ENCODE measurements at regions not wholly inside any gene's neighbourhood (a gene's known extent, or its start where the extent isn't known, plus 50 kb on each side); places are given as distances from the start of the nearest gene placed in this dataset.

- POLR2A ChIA-PET: no interaction called here
Observed at GRCh38 chr7:42456267-42456666, 219.3 kb upstream of the GLI3 start.

DNA sequence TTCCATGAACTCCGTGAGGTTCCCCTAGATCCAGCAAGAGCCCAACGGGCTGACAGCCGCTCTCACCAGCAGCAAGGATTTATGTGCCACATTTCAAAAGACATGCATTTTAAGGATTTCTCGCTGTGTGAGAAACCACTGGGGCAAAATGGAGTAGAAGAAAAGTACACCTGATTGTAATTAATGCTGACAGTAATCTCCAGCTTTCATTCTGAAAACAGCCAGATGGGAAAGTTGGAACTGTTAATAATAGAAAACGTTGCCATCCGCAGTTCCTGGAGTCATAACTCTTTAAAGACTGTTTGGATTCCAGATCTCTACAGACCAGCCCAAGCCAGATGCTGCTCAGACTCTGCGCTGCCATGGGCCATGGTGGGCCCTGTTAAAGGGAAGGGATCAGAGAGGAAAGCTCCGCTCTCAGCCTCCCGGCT, 216.9 kb upstream of the GLI3 start:
- POLR2A ChIA-PET: no interaction called here
- TF ChIP-seq TARDBP (IDR thresholded peaks at IDR 0.05) (no peak), CTBP1 (IDR thresholded peaks at IDR 0.05; ENCODE audit: borderline replicate concordance) (no peak), NFRKB (IDR thresholded peaks at IDR 0.05) (no peak), BHLHE40 (IDR thresholded peaks at IDR 0.05; ENCODE audit: borderline replicate concordance) (no peak), FOXM1 (IDR thresholded peaks at IDR 0.05; ENCODE audit: borderline replicate concordance) (no peak), ARNT (IDR thresholded peaks at IDR 0.05) (no peak), SP1 (IDR thresholded peaks at IDR 0.05) (no peak)
- CTCF ChIA-PET: no interaction called here
- no peak for DNase-seq (ENCODE audit: extremely low spot score)

More at GRCh38 chr7:42456267-42456666, 219.3 kb upstream of the GLI3 start:
- no peak for DNase-seq (ENCODE audit: extremely low spot score)
- CTCF ChIA-PET: no interaction called here
- TF ChIP-seq BHLHE40 (IDR thresholded peaks at IDR 0.05; ENCODE audit: borderline replicate concordance): no peak
- TF ChIP-seq ZNF384 (IDR thresholded peaks at IDR 0.05): no peak
- TF ChIP-seq SP1 (IDR thresholded peaks at IDR 0.05): no peak
- TF ChIP-seq ARNT (IDR thresholded peaks at IDR 0.05): no peak

- CTCF ChIA-PET: no interaction called here
- TF ChIP-seq ELF4 (IDR thresholded peaks at IDR 0.05): no peak
- TF ChIP-seq SUZ12 (IDR thresholded peaks at IDR 0.05): no peak
- no peak for TF ChIP-seq BHLHE40 (IDR thresholded peaks at IDR 0.05; ENCODE audit: borderline replicate concordance)
- no peak for TF ChIP-seq CTBP1 (IDR thresholded peaks at IDR 0.05; ENCODE audit: borderline replicate concordance)
- TF ChIP-seq NFRKB (IDR thresholded peaks at IDR 0.05): no peak
- TF ChIP-seq, protein P1, sequence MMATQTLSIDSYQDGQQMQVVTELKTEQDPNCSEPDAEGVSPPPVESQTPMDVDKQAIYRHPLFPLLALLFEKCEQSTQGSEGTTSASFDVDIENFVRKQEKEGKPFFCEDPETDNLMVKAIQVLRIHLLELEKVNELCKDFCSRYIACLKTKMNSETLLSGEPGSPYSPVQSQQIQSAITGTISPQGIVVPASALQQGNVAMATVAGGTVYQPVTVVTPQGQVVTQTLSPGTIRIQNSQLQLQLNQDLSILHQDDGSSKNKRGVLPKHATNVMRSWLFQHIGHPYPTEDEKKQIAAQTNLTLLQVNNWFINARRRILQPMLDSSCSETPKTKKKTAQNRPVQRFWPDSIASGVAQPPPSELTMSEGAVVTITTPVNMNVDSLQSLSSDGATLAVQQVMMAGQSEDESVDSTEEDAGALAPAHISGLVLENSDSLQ (IDR thresholded peaks at IDR 0.05): no peak
- no peak for TF ChIP-seq ZNF384 (IDR thresholded peaks at IDR 0.05)
- TF ChIP-seq FOXM1 (IDR thresholded peaks at IDR 0.05; ENCODE audit: borderline replicate concordance): no peak
- no peak for TF ChIP-seq FOXK2 (IDR thresholded peaks at IDR 0.05)
- TF ChIP-seq FOXA1 (IDR thresholded peaks at IDR 0.05): no peak
- TF ChIP-seq TARDBP (IDR thresholded peaks at IDR 0.05): no peak
- no peak for TF ChIP-seq HDGF (IDR thresholded peaks at IDR 0.05; ENCODE audit: borderline replicate concordance)
- TF ChIP-seq L3MBTL2 (conservative IDR thresholded peaks at IDR 0.05): no peak
- no peak for TF ChIP-seq SP1 (IDR thresholded peaks at IDR 0.05)
- TF ChIP-seq LEF1 (IDR thresholded peaks at IDR 0.05; ENCODE audit: borderline replicate concordance): no peak
- no peak for TF ChIP-seq ARNT (IDR thresholded peaks at IDR 0.05)
- no peak for DNase-seq (ENCODE audit: extremely low spot score)
- POLR2A ChIA-PET: no interaction called here
Observed at GRCh38 chr7:42452356-42452755, 215.3 kb upstream of the GLI3 start.

- CTCF ChIA-PET: no interaction called here
- DNase-seq (ENCODE audit: extremely low spot score): no peak
- POLR2A ChIA-PET: no interaction called here
- TF ChIP-seq NFRKB (IDR thresholded peaks at IDR 0.05): no peak
- TF ChIP-seq FOXA1 (IDR thresholded peaks at IDR 0.05): no peak
- TF ChIP-seq CTBP1 (IDR thresholded peaks at IDR 0.05; ENCODE audit: borderline replicate concordance): no peak
- no peak for TF ChIP-seq ZNF384 (IDR thresholded peaks at IDR 0.05)
- no peak for TF ChIP-seq LEF1 (IDR thresholded peaks at IDR 0.05; ENCODE audit: borderline replicate concordance)
- TF ChIP-seq L3MBTL2 (conservative IDR thresholded peaks at IDR 0.05): no peak
- TF ChIP-seq ARNT (IDR thresholded peaks at IDR 0.05): no peak
- TF ChIP-seq SP1 (IDR thresholded peaks at IDR 0.05): no peak
- no peak for TF ChIP-seq TARDBP (IDR thresholded peaks at IDR 0.05)
- TF ChIP-seq HDGF (IDR thresholded peaks at IDR 0.05; ENCODE audit: borderline replicate concordance): no peak
- no peak for TF ChIP-seq FOXM1 (IDR thresholded peaks at IDR 0.05; ENCODE audit: borderline replicate concordance)
- TF ChIP-seq FOXK2 (IDR thresholded peaks at IDR 0.05): no peak
Observed at GRCh38 chr7:42449431-42449830, 212.4 kb upstream of the GLI3 start.

GRCh38 chr7:42448901-42449300, 211.9 kb upstream of the GLI3 start:
- ChIA-PET POLR2A (no interaction called here), CTCF (no interaction called here)
- DNase-seq (ENCODE audit: extremely low spot score): no peak
- TF ChIP-seq SUZ12 (IDR thresholded peaks at IDR 0.05): no peak
- no peak for TF ChIP-seq FOXM1 (IDR thresholded peaks at IDR 0.05; ENCODE audit: borderline replicate concordance)
- TF ChIP-seq, protein P1 (IDR thresholded peaks at IDR 0.05): no peak
- no peak for TF ChIP-seq TARDBP (IDR thresholded peaks at IDR 0.05)

GRCh38 chr7:42445691-42446090, 208.7 kb upstream of the GLI3 start:
- ChIA-PET POLR2A (no interaction called here), CTCF (no interaction called here)
- no peak for DNase-seq (ENCODE audit: extremely low spot score)
- no peak for TF ChIP-seq ZNF384 (IDR thresholded peaks at IDR 0.05)
- no peak for TF ChIP-seq CTBP1 (IDR thresholded peaks at IDR 0.05; ENCODE audit: borderline replicate concordance)
- no peak for TF ChIP-seq ELF4 (IDR thresholded peaks at IDR 0.05)

DNA sequence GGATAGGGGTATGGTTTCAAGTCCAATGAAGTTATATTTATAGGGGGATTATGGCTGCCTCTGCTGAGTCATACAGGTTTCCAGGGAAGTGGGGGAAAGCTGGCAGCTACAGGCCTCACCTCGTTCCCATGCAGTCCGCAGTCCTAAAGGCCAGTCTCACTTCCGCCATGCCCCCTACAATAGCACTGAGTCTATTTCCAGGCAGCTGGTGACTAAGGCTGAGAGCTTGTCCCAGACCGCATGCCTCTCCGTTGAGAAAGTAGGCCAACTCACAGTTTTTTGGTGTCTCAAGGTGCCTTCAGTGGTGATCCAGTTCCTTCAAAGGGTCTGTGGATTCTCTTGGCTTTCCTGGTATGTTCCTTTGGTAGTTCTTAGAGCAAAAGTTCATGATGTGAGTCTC, 203.9 kb upstream of the GLI3 start:
- CTCF ChIA-PET: no interaction called here
- POLR2A ChIA-PET: no interaction called here
- no peak for DNase-seq (ENCODE audit: extremely low spot score)
- TF ChIP-seq L3MBTL2 (conservative IDR thresholded peaks at IDR 0.05) (no peak), SP1 (IDR thresholded peaks at IDR 0.05) (no peak), CTBP1 (IDR thresholded peaks at IDR 0.05; ENCODE audit: borderline replicate concordance) (no peak), ELF4 (IDR thresholded peaks at IDR 0.05) (no peak), SUZ12 (IDR thresholded peaks at IDR 0.05) (no peak), FOXM1 (IDR thresholded peaks at IDR 0.05; ENCODE audit: borderline replicate concordance) (no peak), FOXA1 (IDR thresholded peaks at IDR 0.05) (no peak), HDGF (IDR thresholded peaks at IDR 0.05; ENCODE audit: borderline replicate concordance) (no peak), ARNT (IDR thresholded peaks at IDR 0.05) (no peak), LEF1 (IDR thresholded peaks at IDR 0.05; ENCODE audit: borderline replicate concordance) (no peak), TARDBP (IDR thresholded peaks at IDR 0.05) (no peak), BHLHE40 (IDR thresholded peaks at IDR 0.05; ENCODE audit: borderline replicate concordance) (no peak), ZNF384 (IDR thresholded peaks at IDR 0.05) (no peak), FOXK2 (IDR thresholded peaks at IDR 0.05) (no peak), NFRKB (IDR thresholded peaks at IDR 0.05) (no peak)
- TF ChIP-seq, protein P1 (IDR thresholded peaks at IDR 0.05): no peak

All from HEK293T (cell line).